GM21576 (cell line): ENCODE measurements at regions not wholly inside any gene's neighbourhood (a gene's known extent, or its start where the extent isn't known, plus 50 kb on each side); places are given as distances from the start of the nearest gene placed in this dataset.

ENCODE experiments used
- ATAC-seq: cut with Tn5 transposase; IDR thresholded peaks from one replicate; pipeline ENCODE4 v1.9.1; 2021; ENCODE audit warnings: mild to moderate bottlenecking, moderate library complexity; ENCODE audit not compliant: unreplicated experiment

GRCh38 chr13:77384999-77385398 is 58.1 kb upstream of the MYCBP2 start:
- no peak for ATAC-seq

- ATAC-seq = no peak
These were observed 56.2 kb upstream of the MYCBP2 start for GRCh38 chr13:77383097-77383496.

GRCh38 chr13:77381059-77381458 is 54.2 kb upstream of the MYCBP2 start:
- ATAC-seq = no peak

GRCh38 chr13:77379508-77379907 is 52.6 kb upstream of the MYCBP2 start:
- no peak for ATAC-seq

- ATAC-seq = no peak
These were observed 51.8 kb upstream of the MYCBP2 start for GRCh38 chr13:77378662-77379061.

GRCh38 chr13:77377016-77377415 is 50.1 kb upstream of the MYCBP2 start:
- ATAC-seq = no peak
